Endodermal cell (in vitro differentiated cells): ENCODE measurements at regions not wholly inside any gene's neighbourhood (a gene's known extent, or its start where the extent isn't known, plus 50 kb on each side); places are given as distances from the start of the nearest gene placed in this dataset.

Experiments
- DNase-seq: peaks from one replicate; pipeline ENCODE4 v3.0.0-alpha.2; 2017
- H3K27ac ChIP-seq: 2 replicates; pipeline ENCODE4 v1.5.1; 2013; ENCODE audit warnings: mild to moderate bottlenecking, low read depth, low read length, moderate library complexity
- H3K27me3 ChIP-seq: 2 replicates; pipeline ENCODE4 v1.6.1; 2013; ENCODE audit warnings: mild to moderate bottlenecking, low read length, moderate library complexity; ENCODE audit not compliant: insufficient read depth, control insufficient read depth, poor library complexity, severe bottlenecking
- H3K36me3 ChIP-seq: 2 replicates; pipeline ENCODE4 v1.7.0; 2013; ENCODE audit warnings: mild to moderate bottlenecking, low read length, moderate library complexity; ENCODE audit not compliant: control insufficient read depth, insufficient read depth
- H3K4me1 ChIP-seq: one replicate; pipeline ENCODE4 v1.7.0; 2013; ENCODE audit warnings: low read length; ENCODE audit not compliant: control insufficient read depth, insufficient read depth
- H3K4me3 ChIP-seq: 2 replicates; pipeline ENCODE4 v1.5.1; 2013; ENCODE audit warnings: mild to moderate bottlenecking, low read length, moderate library complexity
- H3K9ac ChIP-seq: 2 replicates; pipeline ENCODE4 v1.6.1; 2013; ENCODE audit warnings: mild to moderate bottlenecking, low read length, moderate library complexity; ENCODE audit not compliant: poor library complexity, severe bottlenecking; ENCODE audit errors: extremely low read depth
- H3K9me3 ChIP-seq: 2 replicates; pipeline ENCODE4 v1.6.1; 2013; ENCODE audit warnings: mild to moderate bottlenecking, low read length, moderate library complexity; ENCODE audit not compliant: control insufficient read depth
- H3K27ac Mint-ChIP-seq: 2 replicates; pipeline ENCODE4 v1.8.0; 2020; ENCODE audit warnings: mixed read lengths
- H3K27me3 Mint-ChIP-seq: 2 replicates; pipeline ENCODE4 v1.8.0; 2021; ENCODE audit warnings: mild to moderate bottlenecking, mixed read lengths; ENCODE audit not compliant: insufficient read depth
- H3K36me3 Mint-ChIP-seq: 2 replicates; pipeline ENCODE4 v1.8.0; 2020; ENCODE audit warnings: low read depth, mixed read lengths
- H3K4me1 Mint-ChIP-seq: 2 replicates; pipeline ENCODE4 v1.8.0; 2020; ENCODE audit warnings: mixed read lengths
- H3K4me3 Mint-ChIP-seq: 2 replicates; pipeline ENCODE4 v1.8.0; 2020; ENCODE audit warnings: mild to moderate bottlenecking, moderate library complexity, mixed read lengths
- H3K9me3 Mint-ChIP-seq: 2 replicates; pipeline ENCODE4 v1.8.0; 2020; ENCODE audit warnings: mild to moderate bottlenecking, mixed read lengths
- WGBS, 2 experiments: methylation state at CpG; one replicate each; pipeline versions ENCODE4 v1.1.5 to v1.1.7; 2013; ENCODE audit warnings: missing lambda C conversion rate in 2 of 2, mixed read lengths in 1 of 2; ENCODE audit not compliant: insufficient coverage in 1 of 2, insufficient read length in 1 of 2; 5-methylcytosine and 5-hydroxymethylcytosine counted together
- TF ChIP-seq, protein P1 (sequence below): fragments of 200-600 bp; sonication (generic); conservative IDR thresholded peaks from 2 replicates; pipeline ENCODE4 v1.5.0; 2021; ENCODE audit warnings: antibody characterized with exemption, mild to moderate bottlenecking

GRCh38 chr13:99436686-99437416 lies 64.4 kb upstream of the TM9SF2 start:
- peaks cover 9% of the 10 kb centered on the region for H3K4me1 ChIP-seq
- TF ChIP-seq, protein P1, sequence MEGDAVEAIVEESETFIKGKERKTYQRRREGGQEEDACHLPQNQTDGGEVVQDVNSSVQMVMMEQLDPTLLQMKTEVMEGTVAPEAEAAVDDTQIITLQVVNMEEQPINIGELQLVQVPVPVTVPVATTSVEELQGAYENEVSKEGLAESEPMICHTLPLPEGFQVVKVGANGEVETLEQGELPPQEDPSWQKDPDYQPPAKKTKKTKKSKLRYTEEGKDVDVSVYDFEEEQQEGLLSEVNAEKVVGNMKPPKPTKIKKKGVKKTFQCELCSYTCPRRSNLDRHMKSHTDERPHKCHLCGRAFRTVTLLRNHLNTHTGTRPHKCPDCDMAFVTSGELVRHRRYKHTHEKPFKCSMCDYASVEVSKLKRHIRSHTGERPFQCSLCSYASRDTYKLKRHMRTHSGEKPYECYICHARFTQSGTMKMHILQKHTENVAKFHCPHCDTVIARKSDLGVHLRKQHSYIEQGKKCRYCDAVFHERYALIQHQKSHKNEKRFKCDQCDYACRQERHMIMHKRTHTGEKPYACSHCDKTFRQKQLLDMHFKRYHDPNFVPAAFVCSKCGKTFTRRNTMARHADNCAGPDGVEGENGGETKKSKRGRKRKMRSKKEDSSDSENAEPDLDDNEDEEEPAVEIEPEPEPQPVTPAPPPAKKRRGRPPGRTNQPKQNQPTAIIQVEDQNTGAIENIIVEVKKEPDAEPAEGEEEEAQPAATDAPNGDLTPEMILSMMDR = peak; percentile 100
- 29 to 40% methylated on average over 7 to 27 of the region's 27 CpGs for WGBS, 2 experiments
- peaks cover 11% of the 10 kb centered on the region for H3K4me1 Mint-ChIP-seq
- peak; percentile 95 for DNase-seq
- no peaks in the 10 kb centered on the region for H3K9me3 Mint-ChIP-seq
- no peaks in the 10 kb centered on the region for H3K36me3 ChIP-seq
- peaks cover 5% of the 10 kb centered on the region for H3K27me3 ChIP-seq
- no peak overlapping the region for H3K27ac ChIP-seq
- H3K27ac Mint-ChIP-seq = no peak overlapping the region
- H3K9ac ChIP-seq = no peak overlapping the region
- H3K27me3 Mint-ChIP-seq = peaks cover 11% of the 10 kb centered on the region
- H3K4me3 Mint-ChIP-seq = no peak overlapping the region
- H3K36me3 Mint-ChIP-seq = no peaks in the 10 kb centered on the region
- no peaks in the 10 kb centered on the region for H3K9me3 ChIP-seq
- H3K4me3 ChIP-seq = no peak overlapping the region

DNA sequence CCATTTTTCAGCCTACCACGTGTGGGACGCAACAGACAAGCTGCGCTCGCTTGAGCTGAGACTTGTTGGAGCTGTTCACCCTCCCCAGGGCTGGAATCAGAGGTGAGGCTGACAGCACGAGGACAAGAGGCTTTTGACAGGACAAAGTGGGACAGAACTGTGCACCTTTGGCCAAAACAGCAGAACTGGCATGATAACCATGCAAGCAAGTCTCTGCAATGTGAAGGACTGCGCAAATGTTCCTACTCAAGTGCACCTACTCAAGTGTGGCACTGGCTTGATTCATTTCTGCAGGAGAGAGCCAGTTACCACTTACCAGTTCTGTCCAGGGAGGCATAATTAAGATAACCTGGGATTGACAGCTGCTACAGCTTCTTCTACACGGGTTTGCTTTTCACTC lies 62.2 kb upstream of the TM9SF2 start:
- TF ChIP-seq, protein P1 = no peak
- Histone ChIP-seq H3K4me1 (no peaks in the 10 kb centered on the region), H3K9me3 (no peaks in the 10 kb centered on the region), H3K4me3 (no peak overlapping the region), H3K27me3 (peaks cover 5% of the 10 kb centered on the region), H3K27ac (no peak overlapping the region), H3K9ac (no peak overlapping the region), H3K36me3 (no peaks in the 10 kb centered on the region)
- 90% methylated on average over 7 of the region's 7 CpGs for WGBS, 2 experiments
- no peaks in the 10 kb centered on the region for H3K4me1 Mint-ChIP-seq
- H3K4me3 Mint-ChIP-seq = no peak overlapping the region
- no peak overlapping the region for H3K27ac Mint-ChIP-seq
- H3K27me3 Mint-ChIP-seq = peaks cover 11% of the 10 kb centered on the region
- H3K36me3 Mint-ChIP-seq = no peaks in the 10 kb centered on the region
- no peaks in the 10 kb centered on the region for H3K9me3 Mint-ChIP-seq
- DNase-seq = no peak

GRCh38 chr13:99439850-99440604 lies 61.2 kb upstream of the TM9SF2 start:
- peaks cover 11% of the 10 kb centered on the region for H3K27me3 Mint-ChIP-seq
- DNase-seq = no peak
- Histone ChIP-seq H3K27me3 (peaks cover 5% of the 10 kb centered on the region), H3K9ac (no peak overlapping the region), H3K36me3 (no peaks in the 10 kb centered on the region), H3K4me3 (no peak overlapping the region), H3K27ac (no peak overlapping the region), H3K9me3 (no peaks in the 10 kb centered on the region), H3K4me1 (no peaks in the 10 kb centered on the region)
- TF ChIP-seq, protein P1 = no peak
- no peaks in the 10 kb centered on the region for H3K4me1 Mint-ChIP-seq
- WGBS, 2 experiments = 87 to 95% methylated on average over 11 of the region's 11 CpGs
- H3K9me3 Mint-ChIP-seq = no peaks in the 10 kb centered on the region
- no peak overlapping the region for H3K27ac Mint-ChIP-seq
- no peaks in the 10 kb centered on the region for H3K36me3 Mint-ChIP-seq
- no peak overlapping the region for H3K4me3 Mint-ChIP-seq
